ENCODE measurements at regions not wholly inside any gene's neighbourhood (a gene's known extent, or its start where the extent isn't known, plus 50 kb on each side); places are given as distances from the start of the nearest gene placed in this dataset.

GRCh38 chr2:2660789-2661355 is 329.8 kb upstream of the MYT1L start:
- H4K20me1 ChIP-seq (ENCODE audit: insufficient read depth): no peaks in the 10 kb centered on the region
- H3K9ac ChIP-seq: no peak overlapping the region
- no peaks in the 10 kb centered on the region for H3K9me3 ChIP-seq
- H3K79me2 ChIP-seq (ENCODE audit: insufficient read depth): no peaks in the 10 kb centered on the region
- POLR2A ChIA-PET: no interaction called here
- no peaks in the 10 kb centered on the region for H3K27me3 ChIP-seq (ENCODE audit: insufficient read depth)
- TF ChIP-seq NRF1 (IDR thresholded peaks at IDR 0.05; ENCODE audit: low read depth, low read length): no peak
- no peak for TF ChIP-seq USF2 (IDR thresholded peaks at IDR 0.05; ENCODE audit: borderline replicate concordance, low read depth, low read length)
- TF ChIP-seq RAD21 (IDR thresholded peaks at IDR 0.05; ENCODE audit: low read length): no peak
- no peak for TF ChIP-seq SIN3A (IDR thresholded peaks at IDR 0.05; ENCODE audit: borderline replicate concordance, low read depth, low read length)
- TF ChIP-seq ZBTB33 (IDR thresholded peaks at IDR 0.05; ENCODE audit: borderline replicate concordance, low read depth): no peak
- no peak for TF ChIP-seq REST (IDR thresholded peaks at IDR 0.05; ENCODE audit: low read depth, low read length)
- no peak for TF ChIP-seq FOXM1 (IDR thresholded peaks at IDR 0.05; ENCODE audit: low read depth)
- no peak for TF ChIP-seq CHD2 (IDR thresholded peaks at IDR 0.05; ENCODE audit: low read length, partially characterized antibody)
- TF ChIP-seq TEAD4 (IDR thresholded peaks at IDR 0.05; ENCODE audit: borderline replicate concordance, insufficient read depth): no peak
- no peak for TF ChIP-seq FOSL2 (IDR thresholded peaks at IDR 0.05; ENCODE audit: borderline replicate concordance, low read depth)
- TF ChIP-seq ELF1 (IDR thresholded peaks at IDR 0.05): no peak
- no peak for TF ChIP-seq FOXJ3 (CRISPR knock-in tag; IDR thresholded peaks at IDR 0.05)
- no peak for TF ChIP-seq JUND (IDR thresholded peaks at IDR 0.05)
- TF ChIP-seq TAF1 (IDR thresholded peaks at IDR 0.05; ENCODE audit: borderline replicate concordance, low read depth, low read length): no peak
- TF ChIP-seq TCF12 (IDR thresholded peaks at IDR 0.05): no peak
- TF ChIP-seq RCOR1 (IDR thresholded peaks at IDR 0.05; ENCODE audit: low read length): no peak
- no peak overlapping the region for H3K4me3 ChIP-seq (ENCODE audit: low read depth in 2 of 2, low read length in 1 of 2)
- H3K4me1 ChIP-seq (ENCODE audit: control insufficient read depth in 1 of 2, insufficient read depth in 2 of 2, low read depth in 1 of 2, low read length in 1 of 2): peaks cover 0 to 5% of the 10 kb centered on the region in 2 experiments; a peak in 1 of 4 replicates
- CTCF ChIA-PET: no interaction called here
- no peaks in the 10 kb centered on the region for H3F3A ChIP-seq (replicated peaks; ENCODE audit: insufficient read depth)
- 19% methylated on average over 7 of the region's 7 CpGs for WGBS (ENCODE audit: low lambda C conversion rate)
- no peaks in the 10 kb centered on the region for H3K9me2 ChIP-seq
- H3K27ac ChIP-seq (ENCODE audit: low read depth in 2 of 2, low read length in 1 of 2): no peak overlapping the region
- no peak overlapping the region for H2AFZ ChIP-seq (ENCODE audit: low read depth)
- DNase-seq: no peak
- no peaks in the 10 kb centered on the region for H3K36me3 ChIP-seq (replicated peaks in 1 of 2; ENCODE audit: control insufficient read depth in 1 of 2, insufficient read depth in 2 of 2, low read length in 1 of 2)
- no peak overlapping the region for H3K4me2 ChIP-seq
